HG02885 (cell line): ENCODE measurements at regions not wholly inside any gene's neighbourhood (a gene's known extent, or its start where the extent isn't known, plus 50 kb on each side); places are given as distances from the start of the nearest gene placed in this dataset.

ENCODE experiments used
- ATAC-seq: cut with Tn5 transposase; IDR thresholded peaks from one replicate; pipeline ENCODE4 v1.9.1; 2021; ENCODE audit warnings: mild to moderate bottlenecking; ENCODE audit not compliant: unreplicated experiment, poor library complexity

GRCh38 chr21:41110664-41111063, 57.3 kb upstream of the BACE2 start:
- no peak for ATAC-seq

DNA sequence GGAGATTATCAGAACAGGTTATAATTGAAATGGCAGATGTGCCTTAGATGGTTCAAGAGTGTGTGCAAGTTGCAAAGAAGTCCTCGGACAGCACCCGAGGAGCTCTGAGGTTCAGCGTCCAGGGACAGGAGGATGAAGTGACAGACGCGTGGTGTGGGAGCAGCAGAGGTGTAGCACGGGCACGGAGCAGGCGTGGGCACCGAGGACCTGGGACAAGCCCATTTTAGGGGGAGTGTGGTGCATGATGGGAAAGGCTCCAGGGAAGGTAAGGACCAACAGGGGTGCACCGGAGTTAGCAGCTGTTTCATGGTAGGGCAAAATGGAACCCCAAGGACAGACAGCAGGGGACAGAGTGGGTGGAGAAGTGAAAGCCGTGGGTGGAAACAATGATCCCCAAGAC, 56.3 kb upstream of the BACE2 start:
- no peak for ATAC-seq

- no peak for ATAC-seq
Measured at GRCh38 chr21:41112740-41113692, 54.9 kb upstream of the BACE2 start.

GRCh38 chr21:41115851-41116250, 52.1 kb upstream of the BACE2 start:
- no peak for ATAC-seq
